Progenitor cell of endocrine pancreas (in vitro differentiated cells): ENCODE measurements at regions not wholly inside any gene's neighbourhood (a gene's known extent, or its start where the extent isn't known, plus 50 kb on each side); places are given as distances from the start of the nearest gene placed in this dataset.
"Not testable (repeated sequence)": the region's sequence is repeated elsewhere in the genome, so short reads cannot be mapped to it uniquely, and the experiment has no call there.

Source experiments
- DNase-seq: peaks from one replicate; pipeline ENCODE4 v3.0.0; 2021; ENCODE audit warnings: low spot score; ENCODE audit not compliant: unreplicated experiment
- H3K27ac Mint-ChIP-seq: 2 replicates; pipeline ENCODE4 v1.8.0; 2021; ENCODE audit warnings: mild to moderate bottlenecking, moderate library complexity, mixed read lengths
- H3K27me3 Mint-ChIP-seq: 2 replicates; pipeline ENCODE4 v1.8.0; 2021; ENCODE audit warnings: mixed read lengths
- H3K36me3 Mint-ChIP-seq: 2 replicates; pipeline ENCODE4 v1.8.0; 2022; ENCODE audit warnings: mixed read lengths; ENCODE audit not compliant: insufficient read depth
- H3K4me1 Mint-ChIP-seq: 2 replicates; pipeline ENCODE4 v1.8.0; 2021; ENCODE audit warnings: low read depth, mixed read lengths
- H3K4me3 Mint-ChIP-seq: 2 replicates; pipeline ENCODE4 v1.8.0; 2021; ENCODE audit warnings: low read depth, mild to moderate bottlenecking, moderate library complexity, mixed read lengths
- H3K9me3 Mint-ChIP-seq: 2 replicates; pipeline ENCODE4 v1.8.0; 2021; ENCODE audit warnings: low read depth, mixed read lengths
- TF ChIP-seq, protein P1 (sequence below): fragments of 200-600 bp; sonication (generic); IDR thresholded peaks from one replicate; pipeline ENCODE4 v1.5.0; 2021; ENCODE audit warnings: antibody characterized with exemption, mild to moderate bottlenecking; ENCODE audit not compliant: unreplicated experiment

- H3K27ac Mint-ChIP-seq: no peak overlapping the region
Observed at GRCh38 chrX:81876437-81876836, 674.5 kb downstream of the SH3BGRL start.

GRCh38 chrX:81890521-81890920 is 688.6 kb downstream of the SH3BGRL start:
- Mint-ChIP-seq H3K4me3 (no peak overlapping the region), H3K9me3 (peaks cover 53% of the 10 kb centered on the region), H3K4me1 (no peaks in the 10 kb centered on the region), H3K36me3 (peaks cover 2% of the 10 kb centered on the region), H3K27me3 (no peaks in the 10 kb centered on the region), H3K27ac (no peak overlapping the region)
- TF ChIP-seq, protein P1, sequence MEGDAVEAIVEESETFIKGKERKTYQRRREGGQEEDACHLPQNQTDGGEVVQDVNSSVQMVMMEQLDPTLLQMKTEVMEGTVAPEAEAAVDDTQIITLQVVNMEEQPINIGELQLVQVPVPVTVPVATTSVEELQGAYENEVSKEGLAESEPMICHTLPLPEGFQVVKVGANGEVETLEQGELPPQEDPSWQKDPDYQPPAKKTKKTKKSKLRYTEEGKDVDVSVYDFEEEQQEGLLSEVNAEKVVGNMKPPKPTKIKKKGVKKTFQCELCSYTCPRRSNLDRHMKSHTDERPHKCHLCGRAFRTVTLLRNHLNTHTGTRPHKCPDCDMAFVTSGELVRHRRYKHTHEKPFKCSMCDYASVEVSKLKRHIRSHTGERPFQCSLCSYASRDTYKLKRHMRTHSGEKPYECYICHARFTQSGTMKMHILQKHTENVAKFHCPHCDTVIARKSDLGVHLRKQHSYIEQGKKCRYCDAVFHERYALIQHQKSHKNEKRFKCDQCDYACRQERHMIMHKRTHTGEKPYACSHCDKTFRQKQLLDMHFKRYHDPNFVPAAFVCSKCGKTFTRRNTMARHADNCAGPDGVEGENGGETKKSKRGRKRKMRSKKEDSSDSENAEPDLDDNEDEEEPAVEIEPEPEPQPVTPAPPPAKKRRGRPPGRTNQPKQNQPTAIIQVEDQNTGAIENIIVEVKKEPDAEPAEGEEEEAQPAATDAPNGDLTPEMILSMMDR: no peak
- no peak for DNase-seq

More at GRCh38 chrX:81876437-81876836, 674.5 kb downstream of the SH3BGRL start:
- TF ChIP-seq, protein P1: no peak
- no peaks in the 10 kb centered on the region for H3K4me1 Mint-ChIP-seq
- H3K36me3 Mint-ChIP-seq: no peaks in the 10 kb centered on the region
- H3K9me3 Mint-ChIP-seq: peaks cover 48% of the 10 kb centered on the region
- H3K27me3 Mint-ChIP-seq: no peaks in the 10 kb centered on the region
- no peak for DNase-seq
- no peak overlapping the region for H3K4me3 Mint-ChIP-seq

DNA sequence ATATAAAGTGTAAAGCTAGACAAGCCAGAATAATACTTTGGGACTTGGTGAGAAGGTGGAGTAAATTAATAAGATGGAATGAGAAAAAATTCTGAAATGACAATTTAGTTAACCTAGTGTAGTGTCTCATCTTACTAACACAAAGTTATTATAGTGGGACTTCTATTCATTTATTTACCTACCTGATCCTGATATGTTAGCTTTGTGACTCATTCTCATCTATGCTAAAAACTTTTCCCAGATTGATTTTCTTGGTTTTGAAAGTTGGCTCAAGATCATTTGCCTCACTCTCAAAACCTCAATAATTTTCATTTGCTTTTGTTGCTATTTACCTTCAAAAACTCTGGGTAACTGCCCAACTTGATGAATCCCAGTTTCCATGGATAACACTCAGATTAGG is 698.6 kb downstream of the SH3BGRL start:
- TF ChIP-seq, protein P1: no peak
- DNase-seq: no peak
- Mint-ChIP-seq H3K36me3 (no peaks in the 10 kb centered on the region), H3K4me3 (no peak overlapping the region), H3K27me3 (no peaks in the 10 kb centered on the region), H3K4me1 (no peaks in the 10 kb centered on the region), H3K27ac (no peak overlapping the region), H3K9me3 (peaks cover 52% of the 10 kb centered on the region)

- H3K36me3 Mint-ChIP-seq: no peaks in the 10 kb centered on the region
- no peaks in the 10 kb centered on the region for H3K27me3 Mint-ChIP-seq
- peaks cover 60% of the 10 kb centered on the region for H3K9me3 Mint-ChIP-seq
- H3K27ac Mint-ChIP-seq: no peak overlapping the region
- no peaks in the 10 kb centered on the region for H3K4me1 Mint-ChIP-seq
- TF ChIP-seq, protein P1: no peak
- no peak overlapping the region for H3K4me3 Mint-ChIP-seq
- DNase-seq: no peak
Observed at GRCh38 chrX:81925812-81926211, 723.9 kb downstream of the SH3BGRL start.

GRCh38 chrX:81945911-81946310 is 744.0 kb downstream of the SH3BGRL start:
- H3K9me3 Mint-ChIP-seq: peaks cover 42% of the 10 kb centered on the region
- not testable (repeated sequence) for H3K27me3 Mint-ChIP-seq, H3K4me3 Mint-ChIP-seq, H3K27ac Mint-ChIP-seq, DNase-seq, H3K4me1 Mint-ChIP-seq, H3K36me3 Mint-ChIP-seq

- peaks cover 44% of the 10 kb centered on the region for H3K9me3 Mint-ChIP-seq
- TF ChIP-seq, protein P1: no peak
- H3K27me3 Mint-ChIP-seq: no peaks in the 10 kb centered on the region
- H3K36me3 Mint-ChIP-seq: no peaks in the 10 kb centered on the region
- H3K27ac Mint-ChIP-seq: no peak overlapping the region
- no peaks in the 10 kb centered on the region for H3K4me1 Mint-ChIP-seq
- H3K4me3 Mint-ChIP-seq: no peak overlapping the region
- DNase-seq: no peak
Observed at GRCh38 chrX:81957318-81957717, 755.4 kb downstream of the SH3BGRL start.
